HUES6 (cell line): ENCODE measurements at regions not wholly inside any gene's neighbourhood (a gene's known extent, or its start where the extent isn't known, plus 50 kb on each side); places are given as distances from the start of the nearest gene placed in this dataset.

Experiments used
- H3K27ac ChIP-seq: 2 replicates; pipeline ENCODE4 v1.7.0; 2013; ENCODE audit warnings: low read depth, mild to moderate bottlenecking, low read length, inconsistent platforms
- H3K27me3 ChIP-seq: 2 replicates; pipeline ENCODE4 v1.6.1; 2013; ENCODE audit warnings: low read length; ENCODE audit not compliant: control insufficient read depth, insufficient read depth
- H3K36me3 ChIP-seq: 2 replicates; pipeline ENCODE4 v1.6.1; 2013; ENCODE audit warnings: low read length; ENCODE audit not compliant: control insufficient read depth, insufficient read depth
- H3K4me1 ChIP-seq: 2 replicates; pipeline ENCODE4 v1.6.1; 2013; ENCODE audit warnings: low read length; ENCODE audit not compliant: control insufficient read depth, insufficient read depth
- H3K4me3 ChIP-seq: 2 replicates; pipeline ENCODE4 v1.5.1; 2013; ENCODE audit warnings: low read depth, low read length
- H3K9ac ChIP-seq: one replicate; pipeline ENCODE4 v1.6.1; 2013; ENCODE audit warnings: mild to moderate bottlenecking, low read length
- H3K9me3 ChIP-seq: 2 replicates; pipeline ENCODE4 v1.6.1; 2013; ENCODE audit warnings: low read depth, low read length; ENCODE audit not compliant: control insufficient read depth, insufficient read depth

GRCh38 chr16:26673011-26673410, 393.7 kb upstream of the C16orf82 start:
- H3K27ac ChIP-seq: no peak overlapping the region
- H3K9ac ChIP-seq: no peak overlapping the region
- H3K4me1 ChIP-seq: no peaks in the 10 kb centered on the region
- H3K36me3 ChIP-seq: no peaks in the 10 kb centered on the region
- H3K27me3 ChIP-seq: no peaks in the 10 kb centered on the region; the same call in 1 of the 2 replicates
- H3K4me3 ChIP-seq: no peak overlapping the region
- no peaks in the 10 kb centered on the region for H3K9me3 ChIP-seq

DNA sequence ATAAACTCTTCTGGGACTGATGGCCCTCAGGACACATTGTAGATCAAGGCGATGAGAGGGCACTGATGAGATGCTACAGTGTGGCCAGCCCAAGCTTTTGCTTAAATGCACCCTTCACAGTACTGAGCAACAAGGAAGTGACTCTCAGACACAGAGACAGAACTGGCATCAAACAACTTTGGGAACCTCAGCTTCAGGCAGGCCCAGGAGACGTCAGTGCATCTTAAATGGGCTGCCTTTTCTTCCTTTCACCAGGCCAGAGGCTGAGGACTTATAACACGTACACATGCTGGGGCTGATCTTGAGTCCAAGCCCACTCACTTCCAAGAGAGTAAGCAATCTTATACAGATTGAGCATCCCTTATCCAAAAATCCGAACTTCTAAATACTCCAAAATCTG, 386.1 kb upstream of the C16orf82 start:
- H3K36me3 ChIP-seq: no peaks in the 10 kb centered on the region
- H3K9me3 ChIP-seq: no peaks in the 10 kb centered on the region
- no peaks in the 10 kb centered on the region; the same call in 1 of the 2 replicates for H3K27me3 ChIP-seq
- H3K9ac ChIP-seq: no peak overlapping the region
- no peaks in the 10 kb centered on the region for H3K4me1 ChIP-seq
- H3K27ac ChIP-seq: no peak overlapping the region
- H3K4me3 ChIP-seq: no peak overlapping the region

DNA sequence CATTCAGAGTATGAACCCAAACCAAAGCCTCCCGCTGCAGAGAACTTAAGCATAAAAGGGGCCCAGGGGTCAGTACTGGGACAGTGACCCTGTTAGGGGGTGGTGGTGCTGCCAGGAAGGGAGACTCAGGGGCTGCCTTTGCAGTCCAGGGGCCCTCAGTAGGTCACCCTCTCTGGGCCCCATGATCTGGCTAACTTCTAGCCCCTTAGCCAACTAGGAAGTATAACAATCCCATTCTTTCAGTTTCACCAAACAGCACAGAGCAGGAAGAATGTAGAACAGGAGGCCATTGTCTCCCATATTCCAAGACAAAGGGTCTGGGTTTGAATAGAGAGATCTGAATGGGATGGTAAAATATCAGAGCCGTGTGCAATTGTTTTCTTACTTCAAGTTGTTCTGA, 378.6 kb upstream of the C16orf82 start:
- no peaks in the 10 kb centered on the region; the same call in 1 of the 2 replicates for H3K4me1 ChIP-seq
- H3K27me3 ChIP-seq: no peaks in the 10 kb centered on the region
- no peak overlapping the region for H3K9ac ChIP-seq
- H3K27ac ChIP-seq: no peak overlapping the region
- H3K9me3 ChIP-seq: no peaks in the 10 kb centered on the region
- no peak overlapping the region for H3K4me3 ChIP-seq
- no peaks in the 10 kb centered on the region for H3K36me3 ChIP-seq

DNA sequence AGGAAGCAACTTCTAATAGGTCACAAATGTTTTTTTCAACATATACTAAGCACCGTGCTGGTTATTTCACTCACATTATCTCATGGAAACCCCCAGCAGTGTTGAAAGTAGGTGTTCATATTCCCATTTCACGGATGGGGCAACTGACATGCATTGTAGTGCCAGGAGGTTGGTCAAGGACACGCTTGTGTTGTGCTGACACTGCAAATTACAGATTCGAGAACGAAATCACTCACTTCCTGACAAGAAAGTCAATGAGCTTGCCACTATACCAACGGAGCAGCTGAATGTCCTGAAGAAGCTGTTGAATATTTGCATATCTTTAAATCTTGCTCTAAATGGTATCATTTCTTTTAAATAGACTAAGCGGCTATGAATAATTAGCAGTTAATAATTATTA, 378.0 kb upstream of the C16orf82 start:
- Histone ChIP-seq H3K27ac (no peak overlapping the region), H3K27me3 (no peaks in the 10 kb centered on the region), H3K4me1 (no peaks in the 10 kb centered on the region; the same call in 1 of the 2 replicates), H3K9me3 (no peaks in the 10 kb centered on the region), H3K36me3 (no peaks in the 10 kb centered on the region), H3K9ac (no peak overlapping the region), H3K4me3 (no peak overlapping the region)

GRCh38 chr16:26692658-26693057, 374.1 kb upstream of the C16orf82 start:
- no peak overlapping the region for H3K9ac ChIP-seq
- H3K27ac ChIP-seq: no peak overlapping the region
- no peaks in the 10 kb centered on the region; the same call in none of the 2 replicates for H3K4me1 ChIP-seq
- no peaks in the 10 kb centered on the region for H3K36me3 ChIP-seq
- no peaks in the 10 kb centered on the region for H3K27me3 ChIP-seq
- no peak overlapping the region for H3K4me3 ChIP-seq
- H3K9me3 ChIP-seq: no peaks in the 10 kb centered on the region

DNA sequence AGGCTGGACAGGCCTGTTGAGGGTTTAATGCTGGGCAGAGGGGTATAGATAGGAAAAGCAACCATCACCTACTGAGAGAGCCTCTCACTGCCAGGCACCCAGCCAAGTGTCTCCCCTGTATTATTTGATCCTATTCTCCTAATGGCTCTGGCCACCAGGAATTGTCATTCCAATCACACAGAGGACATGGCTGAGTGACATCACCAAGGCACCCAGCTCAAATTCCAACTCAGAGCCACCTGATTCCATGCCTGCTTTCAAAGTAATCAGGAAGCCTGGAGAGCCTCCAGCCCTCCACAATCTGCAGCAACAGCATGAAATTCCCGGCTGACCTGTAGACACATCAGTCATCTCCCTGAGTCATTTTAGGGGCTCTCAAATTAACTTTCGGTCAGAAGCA, 368.9 kb upstream of the C16orf82 start:
- Histone ChIP-seq H3K4me3 (no peak overlapping the region), H3K9ac (no peak overlapping the region), H3K27ac (no peak overlapping the region), H3K36me3 (no peaks in the 10 kb centered on the region), H3K27me3 (no peaks in the 10 kb centered on the region), H3K9me3 (no peaks in the 10 kb centered on the region; the same call in 1 of the 2 replicates), H3K4me1 (no peaks in the 10 kb centered on the region; the same call in none of the 2 replicates)

- no peaks in the 10 kb centered on the region; the same call in 1 of the 2 replicates for H3K4me1 ChIP-seq
Measured at GRCh38 chr16:26700250-26700649, 366.5 kb upstream of the C16orf82 start.

DNA sequence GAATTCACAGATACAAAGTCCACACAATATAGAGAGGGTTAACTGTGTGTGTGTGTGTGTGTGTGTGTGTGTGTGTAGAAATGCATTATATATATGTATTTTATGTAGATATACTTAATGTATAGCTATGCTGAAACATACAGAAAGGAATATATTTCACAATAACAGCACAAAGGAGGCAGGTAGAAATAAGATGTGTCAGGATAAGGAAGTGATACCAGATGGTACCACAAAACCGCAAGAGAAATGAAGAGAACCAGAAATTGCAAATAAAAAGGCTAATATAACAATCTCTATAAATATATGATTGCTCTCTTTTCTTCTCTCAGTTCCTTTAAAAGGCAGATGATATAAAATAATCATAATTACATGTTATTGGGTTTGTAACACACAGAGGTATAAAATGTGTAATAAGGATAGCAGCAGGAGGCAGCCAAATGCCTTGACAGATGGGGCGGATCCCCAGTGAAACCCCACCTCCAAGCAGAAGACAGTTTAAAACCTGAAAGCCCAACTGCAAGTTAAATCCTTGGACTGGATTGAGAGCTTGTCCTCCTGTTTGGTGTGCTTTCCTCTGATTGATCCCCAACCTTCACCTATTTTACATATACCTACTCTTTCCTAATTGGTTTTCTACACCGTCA, 365.4 kb upstream of the C16orf82 start:
- no peak overlapping the region for H3K4me3 ChIP-seq
- no peak overlapping the region for H3K9ac ChIP-seq
- H3K27me3 ChIP-seq: no peaks in the 10 kb centered on the region
- no peak overlapping the region for H3K27ac ChIP-seq
- H3K9me3 ChIP-seq: no peaks in the 10 kb centered on the region; the same call in 1 of the 2 replicates
- no peaks in the 10 kb centered on the region for H3K36me3 ChIP-seq
- H3K4me1 ChIP-seq: no peaks in the 10 kb centered on the region; the same call in 1 of the 2 replicates

More at GRCh38 chr16:26700250-26700649, 366.5 kb upstream of the C16orf82 start:
- Histone ChIP-seq H3K27me3 (no peaks in the 10 kb centered on the region), H3K36me3 (no peaks in the 10 kb centered on the region), H3K9me3 (no peaks in the 10 kb centered on the region; the same call in 1 of the 2 replicates), H3K9ac (no peak overlapping the region), H3K4me3 (no peak overlapping the region), H3K27ac (no peak overlapping the region)

DNA sequence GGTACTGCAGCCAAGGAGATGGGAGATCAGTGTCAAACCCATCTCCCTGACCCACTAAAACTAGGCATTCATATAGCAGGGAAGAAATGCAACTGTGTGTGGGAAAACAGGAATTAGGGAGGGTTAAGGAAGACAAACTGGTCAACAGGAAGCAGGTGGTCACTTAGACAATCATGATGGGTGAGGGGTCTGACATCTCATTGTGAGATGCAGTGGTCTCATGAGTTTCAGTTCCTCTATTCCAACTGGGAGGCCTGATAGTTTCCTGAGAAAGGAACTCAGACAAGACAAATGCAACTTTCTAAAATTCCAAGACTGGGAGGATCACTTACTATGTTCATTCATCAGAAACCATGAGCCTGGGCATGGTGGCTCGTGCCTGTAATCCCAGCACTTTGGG, 361.4 kb upstream of the C16orf82 start:
- no peak overlapping the region for H3K27ac ChIP-seq
- no peak overlapping the region for H3K4me3 ChIP-seq
- no peaks in the 10 kb centered on the region for H3K9me3 ChIP-seq
- no peaks in the 10 kb centered on the region; the same call in 1 of the 2 replicates for H3K4me1 ChIP-seq
- H3K27me3 ChIP-seq: no peaks in the 10 kb centered on the region
- no peak overlapping the region for H3K9ac ChIP-seq
- H3K36me3 ChIP-seq: no peaks in the 10 kb centered on the region

- no peak overlapping the region for H3K9ac ChIP-seq
- H3K27ac ChIP-seq: no peak overlapping the region
- H3K4me3 ChIP-seq: no peak overlapping the region
- H3K27me3 ChIP-seq: no peaks in the 10 kb centered on the region
- H3K9me3 ChIP-seq: no peaks in the 10 kb centered on the region
- no peaks in the 10 kb centered on the region; the same call in 1 of the 2 replicates for H3K4me1 ChIP-seq
- H3K36me3 ChIP-seq: no peaks in the 10 kb centered on the region
Measured at GRCh38 chr16:26708428-26708827, 358.3 kb upstream of the C16orf82 start.

- Histone ChIP-seq H3K9ac (no peak overlapping the region), H3K4me3 (no peak overlapping the region), H3K4me1 (no peaks in the 10 kb centered on the region; the same call in 1 of the 2 replicates), H3K36me3 (no peaks in the 10 kb centered on the region), H3K27ac (no peak overlapping the region), H3K27me3 (no peaks in the 10 kb centered on the region), H3K9me3 (no peaks in the 10 kb centered on the region)
Measured at GRCh38 chr16:26709175-26709574, 357.6 kb upstream of the C16orf82 start.
